GM04504 (cell line): ENCODE measurements at regions not wholly inside any gene's neighbourhood (a gene's known extent, or its start where the extent isn't known, plus 50 kb on each side); places are given as distances from the start of the nearest gene placed in this dataset.
"Not testable (repeated sequence)": the region's sequence is repeated elsewhere in the genome, so short reads cannot be mapped to it uniquely, and the experiment has no call there.

Experiments
- DNase-seq: peaks from one replicate; pipeline ENCODE4 v3.0.0-alpha.2; 2012; ENCODE audit warnings: low read depth

GRCh38 chr20:50360921-50361320 is 149.3 kb upstream of the PTPN1 start:
- no peak for DNase-seq

GRCh38 chr20:50362177-50362576 is 148.0 kb upstream of the PTPN1 start:
- not testable (repeated sequence) for DNase-seq

- no peak for DNase-seq
Observed at GRCh38 chr20:50363027-50363426, 147.2 kb upstream of the PTPN1 start.

GRCh38 chr20:50363479-50363878 is 146.7 kb upstream of the PTPN1 start:
- DNase-seq = no peak

- DNase-seq = no peak
Observed at GRCh38 chr20:50364542-50364941, 145.6 kb upstream of the PTPN1 start.

GRCh38 chr20:50366270-50367103 is 143.7 kb upstream of the PTPN1 start:
- no peak for DNase-seq

- no peak for DNase-seq
Observed at GRCh38 chr20:50367104-50367674, 143.0 kb upstream of the PTPN1 start.

- no peak for DNase-seq
Observed at GRCh38 chr20:50367739-50368375, 142.3 kb upstream of the PTPN1 start.

- DNase-seq = no peak
Observed at GRCh38 chr20:50368386-50368785, 141.8 kb upstream of the PTPN1 start.

- DNase-seq = no peak
Observed at GRCh38 chr20:50368813-50369224, 141.4 kb upstream of the PTPN1 start.

- no peak for DNase-seq
Observed at GRCh38 chr20:50369225-50370035, 140.8 kb upstream of the PTPN1 start.

GRCh38 chr20:50370036-50370566 is 140.1 kb upstream of the PTPN1 start:
- no peak for DNase-seq

- no peak for DNase-seq
Observed at GRCh38 chr20:50371878-50372769, 138.1 kb upstream of the PTPN1 start.

- no peak for DNase-seq
Observed at GRCh38 chr20:50372770-50373088, 137.5 kb upstream of the PTPN1 start.

- DNase-seq = no peak
Observed at GRCh38 chr20:50373674-50374286, 136.4 kb upstream of the PTPN1 start.

GRCh38 chr20:50374541-50375078 is 135.6 kb upstream of the PTPN1 start:
- no peak for DNase-seq

- DNase-seq = no peak
Observed at GRCh38 chr20:50376179-50376887, 133.8 kb upstream of the PTPN1 start.

- no peak for DNase-seq
Observed at GRCh38 chr20:50376888-50377459, 133.2 kb upstream of the PTPN1 start.
